HepG2 (cell line): ENCODE measurements at regions not wholly inside any gene's neighbourhood (a gene's known extent, or its start where the extent isn't known, plus 50 kb on each side); places are given as distances from the start of the nearest gene placed in this dataset.

Source experiments
- EZH2 ChIP-seq: conservative IDR thresholded peaks from 2 replicates; pipeline ENCODE4 v1.6.1; 2012; ENCODE audit warnings: mild to moderate bottlenecking, low read depth, low read length, moderate library complexity
- POLR2A ChIP-seq, 2 experiments: IDR thresholded peaks; 2 replicates each; pipeline ENCODE4 v1.6.1; 2011; ENCODE audit warnings: low read depth in 2 of 2, low read length in 2 of 2, mild to moderate bottlenecking in 1 of 2, moderate library complexity in 1 of 2; ENCODE audit not compliant: insufficient read depth in 1 of 2
- ZNF546 ChIP-seq: sonication (generic); formaldehyde crosslinking; conservative IDR thresholded peaks from 2 replicates; pipeline ENCODE4 v1.8.1; 2023; ENCODE audit warnings: mild to moderate bottlenecking, missing genetic modification reagents
- TF ChIP-seq, protein P1 (sequence below): sonication (generic); formaldehyde crosslinking; IDR thresholded peaks from 2 replicates; pipeline ENCODE4 v1.5.0; 2020; ENCODE audit warnings: mild to moderate bottlenecking, missing genetic modification reagents, moderate library complexity

DNA sequence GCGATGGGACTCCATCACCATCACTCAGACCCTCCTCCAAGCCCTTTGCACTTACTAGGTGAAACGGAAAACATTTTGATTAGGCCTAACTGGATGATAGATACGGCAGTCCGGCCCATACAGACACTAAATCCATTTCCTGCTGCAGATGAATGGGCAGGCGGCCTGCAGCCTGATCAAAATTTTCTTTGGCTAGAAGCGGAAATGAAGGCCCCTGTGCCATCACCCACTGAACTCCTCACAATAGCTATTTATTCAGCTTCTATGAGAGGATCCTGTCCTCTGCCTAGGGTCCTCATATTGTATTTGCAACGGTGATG is 200.5 kb downstream of the OMA1 start:
- TF ChIP-seq ZNF546 (CRISPR knock-in tag): no peak
- TF ChIP-seq POLR2A (IDR thresholded peaks at IDR 0.05; ENCODE audit: insufficient read depth in 1 of 2, low read depth in 2 of 2, low read length in 2 of 2): no peak
- TF ChIP-seq EZH2: no peak
- TF ChIP-seq, protein P1, sequence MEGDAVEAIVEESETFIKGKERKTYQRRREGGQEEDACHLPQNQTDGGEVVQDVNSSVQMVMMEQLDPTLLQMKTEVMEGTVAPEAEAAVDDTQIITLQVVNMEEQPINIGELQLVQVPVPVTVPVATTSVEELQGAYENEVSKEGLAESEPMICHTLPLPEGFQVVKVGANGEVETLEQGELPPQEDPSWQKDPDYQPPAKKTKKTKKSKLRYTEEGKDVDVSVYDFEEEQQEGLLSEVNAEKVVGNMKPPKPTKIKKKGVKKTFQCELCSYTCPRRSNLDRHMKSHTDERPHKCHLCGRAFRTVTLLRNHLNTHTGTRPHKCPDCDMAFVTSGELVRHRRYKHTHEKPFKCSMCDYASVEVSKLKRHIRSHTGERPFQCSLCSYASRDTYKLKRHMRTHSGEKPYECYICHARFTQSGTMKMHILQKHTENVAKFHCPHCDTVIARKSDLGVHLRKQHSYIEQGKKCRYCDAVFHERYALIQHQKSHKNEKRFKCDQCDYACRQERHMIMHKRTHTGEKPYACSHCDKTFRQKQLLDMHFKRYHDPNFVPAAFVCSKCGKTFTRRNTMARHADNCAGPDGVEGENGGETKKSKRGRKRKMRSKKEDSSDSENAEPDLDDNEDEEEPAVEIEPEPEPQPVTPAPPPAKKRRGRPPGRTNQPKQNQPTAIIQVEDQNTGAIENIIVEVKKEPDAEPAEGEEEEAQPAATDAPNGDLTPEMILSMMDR (CRISPR knock-in tag): no peak
